ENCODE measurements at regions not wholly inside any gene's neighbourhood (a gene's known extent, or its start where the extent isn't known, plus 50 kb on each side); places are given as distances from the start of the nearest gene placed in this dataset.

- Histone ChIP-seq H3K27ac (ENCODE audit: low read depth, low read length) (no peak overlapping the region), H3K27me3 (ENCODE audit: control insufficient read depth, insufficient read depth, low read length) (peaks cover 6% of the 10 kb centered on the region), H3K4me3 (ENCODE audit: low read depth, low read length) (no peak overlapping the region), H3K9me3 (ENCODE audit: control insufficient read depth, insufficient read depth, low read length) (no peaks in the 10 kb centered on the region)
- ChIA-PET CTCF (interaction anchor here (0.6 kb wide), 1 partner anchor 340 kb away, joined by 6 read pairs; no protein-coding TSS in a partner anchor), POLR2A (interaction anchor here (0.6 kb wide), 1 partner anchor 1147 kb away, joined by 5 read pairs; no protein-coding TSS in a partner anchor)
- TF ChIP-seq, protein P1, sequence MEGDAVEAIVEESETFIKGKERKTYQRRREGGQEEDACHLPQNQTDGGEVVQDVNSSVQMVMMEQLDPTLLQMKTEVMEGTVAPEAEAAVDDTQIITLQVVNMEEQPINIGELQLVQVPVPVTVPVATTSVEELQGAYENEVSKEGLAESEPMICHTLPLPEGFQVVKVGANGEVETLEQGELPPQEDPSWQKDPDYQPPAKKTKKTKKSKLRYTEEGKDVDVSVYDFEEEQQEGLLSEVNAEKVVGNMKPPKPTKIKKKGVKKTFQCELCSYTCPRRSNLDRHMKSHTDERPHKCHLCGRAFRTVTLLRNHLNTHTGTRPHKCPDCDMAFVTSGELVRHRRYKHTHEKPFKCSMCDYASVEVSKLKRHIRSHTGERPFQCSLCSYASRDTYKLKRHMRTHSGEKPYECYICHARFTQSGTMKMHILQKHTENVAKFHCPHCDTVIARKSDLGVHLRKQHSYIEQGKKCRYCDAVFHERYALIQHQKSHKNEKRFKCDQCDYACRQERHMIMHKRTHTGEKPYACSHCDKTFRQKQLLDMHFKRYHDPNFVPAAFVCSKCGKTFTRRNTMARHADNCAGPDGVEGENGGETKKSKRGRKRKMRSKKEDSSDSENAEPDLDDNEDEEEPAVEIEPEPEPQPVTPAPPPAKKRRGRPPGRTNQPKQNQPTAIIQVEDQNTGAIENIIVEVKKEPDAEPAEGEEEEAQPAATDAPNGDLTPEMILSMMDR (IDR thresholded peaks at IDR 0.05; ENCODE audit: low read depth, low read length): peak; percentile 43
- DNase-seq (ENCODE audit: low read depth, low spot score): no peak
These were observed 80.8 kb upstream of the PLXNA4 start for GRCh38 chr7:132656846-132657776.

GRCh38 chr7:132656341-132656740 is 80.1 kb upstream of the PLXNA4 start:
- TF ChIP-seq, protein P1 (IDR thresholded peaks at IDR 0.05; ENCODE audit: low read depth, low read length): no peak
- H3K27me3 ChIP-seq (ENCODE audit: control insufficient read depth, insufficient read depth, low read length): peaks cover 6% of the 10 kb centered on the region
- POLR2A ChIA-PET: no interaction called here
- CTCF ChIA-PET: interaction anchor here (0.6 kb wide), 1 partner anchor 341 kb away, joined by 6 read pairs; no protein-coding TSS in a partner anchor
- H3K9me3 ChIP-seq (ENCODE audit: control insufficient read depth, insufficient read depth, low read length): no peaks in the 10 kb centered on the region
- H3K4me3 ChIP-seq (ENCODE audit: low read depth, low read length): no peak overlapping the region
- no peak overlapping the region for H3K27ac ChIP-seq (ENCODE audit: low read depth, low read length)
- DNase-seq (ENCODE audit: low read depth, low spot score): no peak

DNA sequence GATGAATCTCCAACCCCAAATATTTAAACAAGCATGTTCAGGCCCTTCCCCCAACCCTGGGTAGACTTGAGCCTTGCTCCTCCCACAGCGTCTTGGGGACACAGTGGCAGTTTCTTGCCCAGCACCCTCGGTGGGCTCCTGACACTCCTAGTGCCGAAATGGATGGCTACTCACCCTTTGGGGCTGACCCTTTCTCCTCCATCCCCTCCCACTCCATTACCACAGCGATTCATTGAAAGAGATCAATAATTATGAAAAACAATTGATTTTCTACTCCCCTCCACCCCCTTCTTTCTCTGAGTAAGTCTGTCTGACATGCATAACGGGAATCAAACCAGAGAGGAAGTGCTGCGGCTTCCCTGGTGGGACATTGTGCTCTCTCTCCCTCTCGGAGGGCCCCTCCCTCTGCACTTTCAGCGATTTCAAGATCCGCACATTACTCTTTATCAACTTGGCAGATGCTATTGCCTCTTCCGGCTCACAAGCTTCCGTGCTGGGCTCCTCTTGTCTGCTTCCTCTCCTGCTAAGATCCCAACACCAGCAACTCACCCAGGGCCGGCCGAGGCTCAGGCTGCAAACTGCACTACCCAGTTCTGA is 79.0 kb upstream of the PLXNA4 start:
- H3K27ac ChIP-seq (ENCODE audit: low read depth, low read length): no peak overlapping the region
- peaks cover 6% of the 10 kb centered on the region for H3K27me3 ChIP-seq (ENCODE audit: control insufficient read depth, insufficient read depth, low read length)
- TF ChIP-seq, protein P1 (IDR thresholded peaks at IDR 0.05; ENCODE audit: low read depth, low read length): no peak
- ChIA-PET POLR2A (no interaction called here), CTCF (no interaction called here)
- H3K4me3 ChIP-seq (ENCODE audit: low read depth, low read length): no peak overlapping the region
- no peaks in the 10 kb centered on the region for H3K9me3 ChIP-seq (ENCODE audit: control insufficient read depth, insufficient read depth, low read length)
- no peak for DNase-seq (ENCODE audit: low read depth, low spot score)

DNA sequence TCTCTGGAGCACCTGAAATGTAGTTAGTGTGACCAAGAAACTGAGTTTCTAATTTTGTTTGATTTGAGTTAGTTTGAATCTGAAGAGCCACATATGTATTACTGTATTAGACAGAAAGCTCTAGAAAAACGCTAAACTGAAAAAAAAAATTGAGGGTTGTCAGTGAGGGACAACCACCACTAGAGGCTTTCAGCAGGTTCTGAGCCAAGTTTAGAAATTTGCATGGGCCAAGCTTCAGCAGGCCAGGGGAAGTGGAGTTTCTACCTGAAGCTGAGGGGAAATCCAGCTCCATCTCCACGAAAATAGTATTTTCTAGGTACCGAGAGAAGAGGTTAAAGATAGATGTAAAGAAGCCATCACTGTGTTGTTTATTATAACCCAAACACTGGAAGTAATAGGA is 77.9 kb upstream of the PLXNA4 start:
- DNase-seq (ENCODE audit: low read depth, low spot score): no peak
- POLR2A ChIA-PET: no interaction called here
- Histone ChIP-seq H3K27me3 (ENCODE audit: control insufficient read depth, insufficient read depth, low read length) (peaks cover 6% of the 10 kb centered on the region), H3K9me3 (ENCODE audit: control insufficient read depth, insufficient read depth, low read length) (no peaks in the 10 kb centered on the region), H3K4me3 (ENCODE audit: low read depth, low read length) (no peak overlapping the region), H3K27ac (ENCODE audit: low read depth, low read length) (no peak overlapping the region)
- TF ChIP-seq, protein P1 (IDR thresholded peaks at IDR 0.05; ENCODE audit: low read depth, low read length): peak; percentile 35; the same call in 1 of the 2 replicates
- CTCF ChIA-PET: no interaction called here

Data from AG04450 (cell line).